ENCODE measurements at regions not wholly inside any gene's neighbourhood (a gene's known extent, or its start where the extent isn't known, plus 50 kb on each side); places are given as distances from the start of the nearest gene placed in this dataset.

- DNase-seq (ENCODE audit: low read depth in 2 of 2) = no peak
- H3K4me3 ChIP-seq (replicated peaks in 1 of 2; ENCODE audit: low read depth in 2 of 2, low read length in 2 of 2) = no peak overlapping the region
- no peak for TF ChIP-seq CTCF (IDR thresholded peaks at IDR 0.05; ENCODE audit: low read depth, low read length)
Observed at GRCh38 chr3:34284959-34285826, 486.8 kb downstream of the PDCD6IP start.

GRCh38 chr3:34285827-34286188 lies 487.4 kb downstream of the PDCD6IP start:
- H3K4me3 ChIP-seq (replicated peaks in 1 of 2; ENCODE audit: low read depth in 2 of 2, low read length in 2 of 2) = no peak overlapping the region
- DNase-seq (ENCODE audit: low read depth in 2 of 2) = no peak
- no peak for TF ChIP-seq CTCF (IDR thresholded peaks at IDR 0.05; ENCODE audit: low read depth, low read length)

GRCh38 chr3:34292605-34293300 lies 494.3 kb downstream of the PDCD6IP start:
- H3K4me3 ChIP-seq (replicated peaks in 1 of 2; ENCODE audit: low read depth in 2 of 2, low read length in 2 of 2) = no peak overlapping the region
- TF ChIP-seq CTCF (IDR thresholded peaks at IDR 0.05; ENCODE audit: low read depth, low read length) = no peak
- DNase-seq (ENCODE audit: low read depth in 2 of 2) = no peak

- no peak overlapping the region for H3K4me3 ChIP-seq (replicated peaks in 1 of 2; ENCODE audit: low read depth in 2 of 2, low read length in 2 of 2)
- TF ChIP-seq CTCF (IDR thresholded peaks at IDR 0.05; ENCODE audit: low read depth, low read length) = no peak
- no peak for DNase-seq (ENCODE audit: low read depth in 2 of 2)
Observed at GRCh38 chr3:34294240-34294639, 495.8 kb downstream of the PDCD6IP start.

GRCh38 chr3:34296796-34297195 lies 498.4 kb downstream of the PDCD6IP start:
- H3K4me3 ChIP-seq (replicated peaks in 1 of 2; ENCODE audit: low read depth in 2 of 2, low read length in 2 of 2) = no peak overlapping the region
- DNase-seq (ENCODE audit: low read depth in 2 of 2) = no peak
- TF ChIP-seq CTCF (IDR thresholded peaks at IDR 0.05; ENCODE audit: low read depth, low read length) = no peak

GRCh38 chr3:34298653-34299052 lies 500.2 kb downstream of the PDCD6IP start:
- H3K4me3 ChIP-seq (replicated peaks in 1 of 2; ENCODE audit: low read depth in 2 of 2, low read length in 2 of 2) = no peak overlapping the region
- no peak for DNase-seq (ENCODE audit: low read depth in 2 of 2)
- no peak for TF ChIP-seq CTCF (IDR thresholded peaks at IDR 0.05; ENCODE audit: low read depth, low read length)
